PC-9 (cell line): ENCODE measurements at regions not wholly inside any gene's neighbourhood (a gene's known extent, or its start where the extent isn't known, plus 50 kb on each side); places are given as distances from the start of the nearest gene placed in this dataset.

ENCODE experiments used
- EZH2 ChIP-seq: fragments of 200-600 bp; sonication (generic); IDR thresholded peaks from 2 replicates; pipeline ENCODE4 v1.8.0; 2017; ENCODE audit warnings: antibody characterized with exemption, low read depth
- TF ChIP-seq, protein P1 (sequence below): fragments of 200-600 bp; sonication (generic); conservative IDR thresholded peaks from 2 replicates; pipeline ENCODE4 v1.6.1; 2017; ENCODE audit warnings: mixed run types, antibody characterized with exemption, mild to moderate bottlenecking, moderate library complexity

- TF ChIP-seq EZH2 = no peak
- TF ChIP-seq, protein P1, sequence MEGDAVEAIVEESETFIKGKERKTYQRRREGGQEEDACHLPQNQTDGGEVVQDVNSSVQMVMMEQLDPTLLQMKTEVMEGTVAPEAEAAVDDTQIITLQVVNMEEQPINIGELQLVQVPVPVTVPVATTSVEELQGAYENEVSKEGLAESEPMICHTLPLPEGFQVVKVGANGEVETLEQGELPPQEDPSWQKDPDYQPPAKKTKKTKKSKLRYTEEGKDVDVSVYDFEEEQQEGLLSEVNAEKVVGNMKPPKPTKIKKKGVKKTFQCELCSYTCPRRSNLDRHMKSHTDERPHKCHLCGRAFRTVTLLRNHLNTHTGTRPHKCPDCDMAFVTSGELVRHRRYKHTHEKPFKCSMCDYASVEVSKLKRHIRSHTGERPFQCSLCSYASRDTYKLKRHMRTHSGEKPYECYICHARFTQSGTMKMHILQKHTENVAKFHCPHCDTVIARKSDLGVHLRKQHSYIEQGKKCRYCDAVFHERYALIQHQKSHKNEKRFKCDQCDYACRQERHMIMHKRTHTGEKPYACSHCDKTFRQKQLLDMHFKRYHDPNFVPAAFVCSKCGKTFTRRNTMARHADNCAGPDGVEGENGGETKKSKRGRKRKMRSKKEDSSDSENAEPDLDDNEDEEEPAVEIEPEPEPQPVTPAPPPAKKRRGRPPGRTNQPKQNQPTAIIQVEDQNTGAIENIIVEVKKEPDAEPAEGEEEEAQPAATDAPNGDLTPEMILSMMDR = no peak
Observed at GRCh38 chr7:46032942-46033341, 111.9 kb upstream of the IGFBP3 start.
